Astrocyte (in vitro differentiated cells and primary cell): ENCODE measurements at regions not wholly inside any gene's neighbourhood (a gene's known extent, or its start where the extent isn't known, plus 50 kb on each side); places are given as distances from the start of the nearest gene placed in this dataset.

ENCODE experiments used
- DNase-seq: peaks from one replicate; pipeline ENCODE4 v3.0.0-alpha.2; 2010; ENCODE audit warnings: low read depth
- FAIRE-seq: peaks from 2 replicates; lab custom pipeline; 2011; peaks lifted over from hg19 to GRCh38; lab: Jason Lieb, UNC
- H2AFZ ChIP-seq: 2 replicates; pipeline ENCODE4 v1.6.0; 2012; ENCODE audit warnings: low read depth, low read length, inconsistent platforms
- H3K27ac ChIP-seq: 2 replicates; pipeline ENCODE4 v1.5.1; 2011; ENCODE audit warnings: low read depth, low read length, inconsistent platforms
- H3K27me3 ChIP-seq: 2 replicates; pipeline ENCODE4 v1.6.0; 2011; ENCODE audit warnings: low read length, inconsistent platforms; ENCODE audit not compliant: insufficient read depth
- H3K36me3 ChIP-seq: 2 replicates; pipeline ENCODE4 v1.5.1; 2011; ENCODE audit warnings: low read length, inconsistent platforms; ENCODE audit not compliant: insufficient read depth
- H3K4me1 ChIP-seq: 2 replicates; pipeline ENCODE4 v1.5.1; 2011; ENCODE audit warnings: low read length, inconsistent platforms; ENCODE audit not compliant: insufficient read depth
- H3K4me2 ChIP-seq: 2 replicates; pipeline ENCODE4 v1.6.0; 2012; ENCODE audit warnings: low read length, inconsistent platforms
- H3K4me3 ChIP-seq: 2 replicates; pipeline ENCODE4 v1.5.1; 2011; ENCODE audit warnings: low read depth, mild to moderate bottlenecking, low read length, inconsistent platforms; ENCODE audit not compliant: insufficient read depth
- H3K79me2 ChIP-seq: 2 replicates; pipeline ENCODE4 v1.6.0; 2012; ENCODE audit warnings: mild to moderate bottlenecking, low read length, inconsistent platforms; ENCODE audit not compliant: insufficient read depth
- H3K9ac ChIP-seq: 2 replicates; pipeline ENCODE4 v1.6.0; 2012; ENCODE audit warnings: mild to moderate bottlenecking, low read length, inconsistent platforms
- H3K9me3 ChIP-seq: 2 replicates; pipeline ENCODE4 v1.5.1; 2012; ENCODE audit warnings: low read depth, mild to moderate bottlenecking, low read length, inconsistent platforms; ENCODE audit not compliant: insufficient read depth
- H4K20me1 ChIP-seq: 2 replicates; pipeline ENCODE4 v1.6.0; 2012; ENCODE audit warnings: low read length, inconsistent platforms; ENCODE audit not compliant: insufficient read depth
- H3K27ac Mint-ChIP-seq: one replicate; pipeline ENCODE4 v1.8.0; 2021; ENCODE audit warnings: mild to moderate bottlenecking, mixed read lengths; ENCODE audit not compliant: unreplicated experiment
- H3K27me3 Mint-ChIP-seq: one replicate; pipeline ENCODE4 v1.8.0; 2021; ENCODE audit warnings: low read depth, mixed read lengths; ENCODE audit not compliant: unreplicated experiment
- H3K36me3 Mint-ChIP-seq: one replicate; pipeline ENCODE4 v1.8.0; 2021; ENCODE audit warnings: low read depth, mixed read lengths; ENCODE audit not compliant: unreplicated experiment
- H3K4me1 Mint-ChIP-seq: one replicate; pipeline ENCODE4 v1.8.0; 2021; ENCODE audit warnings: low read depth, mixed read lengths; ENCODE audit not compliant: unreplicated experiment
- H3K4me3 Mint-ChIP-seq: one replicate; pipeline ENCODE4 v1.8.0; 2021; ENCODE audit warnings: mild to moderate bottlenecking, moderate library complexity, mixed read lengths; ENCODE audit not compliant: unreplicated experiment
- H3K9me3 Mint-ChIP-seq: one replicate; pipeline ENCODE4 v1.8.0; 2021; ENCODE audit warnings: mild to moderate bottlenecking, mixed read lengths; ENCODE audit not compliant: unreplicated experiment
- EZH2 ChIP-seq: IDR thresholded peaks from 2 replicates; pipeline ENCODE4 v1.6.1; 2012; ENCODE audit warnings: mild to moderate bottlenecking, low read length, inconsistent platforms; ENCODE audit not compliant: insufficient read depth
- TF ChIP-seq, protein P1 (sequence below): IDR thresholded peaks from 2 replicates; pipeline ENCODE4 v1.5.1; 2011; ENCODE audit warnings: low read depth, mild to moderate bottlenecking, inconsistent platforms, low read length, moderate library complexity; ENCODE audit not compliant: insufficient read depth

- no peak overlapping the region for H3K4me2 ChIP-seq
- H3K27ac Mint-ChIP-seq, result no peak overlapping the region
- H2AFZ ChIP-seq, result no peak overlapping the region
- H4K20me1 ChIP-seq, result no peaks in the 10 kb centered on the region
- H3K27me3 ChIP-seq, result no peaks in the 10 kb centered on the region
- H3K79me2 ChIP-seq, result no peaks in the 10 kb centered on the region
- peaks cover 25% of the 10 kb centered on the region for H3K4me1 Mint-ChIP-seq
- DNase-seq (no peak), FAIRE-seq (no peak)
- no peak overlapping the region for H3K4me3 Mint-ChIP-seq
- H3K36me3 ChIP-seq, result no peaks in the 10 kb centered on the region
- H3K9me3 Mint-ChIP-seq, result peaks cover 9% of the 10 kb centered on the region
- H3K27ac ChIP-seq, result no peak overlapping the region
- H3K9ac ChIP-seq, result no peak overlapping the region
- H3K4me1 ChIP-seq, result no peaks in the 10 kb centered on the region
- H3K4me3 ChIP-seq, result no peak overlapping the region
- TF ChIP-seq, protein P1, sequence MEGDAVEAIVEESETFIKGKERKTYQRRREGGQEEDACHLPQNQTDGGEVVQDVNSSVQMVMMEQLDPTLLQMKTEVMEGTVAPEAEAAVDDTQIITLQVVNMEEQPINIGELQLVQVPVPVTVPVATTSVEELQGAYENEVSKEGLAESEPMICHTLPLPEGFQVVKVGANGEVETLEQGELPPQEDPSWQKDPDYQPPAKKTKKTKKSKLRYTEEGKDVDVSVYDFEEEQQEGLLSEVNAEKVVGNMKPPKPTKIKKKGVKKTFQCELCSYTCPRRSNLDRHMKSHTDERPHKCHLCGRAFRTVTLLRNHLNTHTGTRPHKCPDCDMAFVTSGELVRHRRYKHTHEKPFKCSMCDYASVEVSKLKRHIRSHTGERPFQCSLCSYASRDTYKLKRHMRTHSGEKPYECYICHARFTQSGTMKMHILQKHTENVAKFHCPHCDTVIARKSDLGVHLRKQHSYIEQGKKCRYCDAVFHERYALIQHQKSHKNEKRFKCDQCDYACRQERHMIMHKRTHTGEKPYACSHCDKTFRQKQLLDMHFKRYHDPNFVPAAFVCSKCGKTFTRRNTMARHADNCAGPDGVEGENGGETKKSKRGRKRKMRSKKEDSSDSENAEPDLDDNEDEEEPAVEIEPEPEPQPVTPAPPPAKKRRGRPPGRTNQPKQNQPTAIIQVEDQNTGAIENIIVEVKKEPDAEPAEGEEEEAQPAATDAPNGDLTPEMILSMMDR, result no peak
- no peak for TF ChIP-seq EZH2
- no peaks in the 10 kb centered on the region for H3K36me3 Mint-ChIP-seq
- peaks cover 7% of the 10 kb centered on the region for H3K27me3 Mint-ChIP-seq
- H3K9me3 ChIP-seq, result no peaks in the 10 kb centered on the region
Measured at GRCh38 chr6:15905488-15906419, 223.1 kb upstream of the MYLIP start.

GRCh38 chr6:15904651-15905376 is 224.1 kb upstream of the MYLIP start:
- Mint-ChIP-seq H3K9me3 (peaks cover 9% of the 10 kb centered on the region), H3K36me3 (no peaks in the 10 kb centered on the region), H3K27me3 (peaks cover 5% of the 10 kb centered on the region), H3K4me3 (no peak overlapping the region), H3K4me1 (peaks cover 25% of the 10 kb centered on the region), H3K27ac (peak overlapping the region; percentile 34)
- H3K4me1 ChIP-seq, result no peaks in the 10 kb centered on the region
- no peak for FAIRE-seq
- H2AFZ ChIP-seq, result no peak overlapping the region
- H4K20me1 ChIP-seq, result no peaks in the 10 kb centered on the region
- H3K36me3 ChIP-seq, result no peaks in the 10 kb centered on the region
- TF ChIP-seq, protein P1, result no peak
- TF ChIP-seq EZH2, result no peak
- no peak overlapping the region for H3K4me3 ChIP-seq
- H3K27me3 ChIP-seq, result no peaks in the 10 kb centered on the region
- no peak for DNase-seq
- no peaks in the 10 kb centered on the region for H3K9me3 ChIP-seq
- H3K79me2 ChIP-seq, result no peaks in the 10 kb centered on the region
- no peak overlapping the region for H3K27ac ChIP-seq
- H3K9ac ChIP-seq, result no peak overlapping the region
- H3K4me2 ChIP-seq, result no peak overlapping the region
